Renal pelvis (tissue), 1 donor: ENCODE measurements at regions not wholly inside any gene's neighbourhood (a gene's known extent, or its start where the extent isn't known, plus 50 kb on each side); places are given as distances from the start of the nearest gene placed in this dataset.

ENCODE experiments used
- DNase-seq: peaks from one replicate; pipeline ENCODE4 v3.0.0-alpha.2; 2013

- no peak for DNase-seq
Observed at GRCh38 chr7:69510114-69510513, 88.2 kb upstream of the AUTS2 start.

- no peak for DNase-seq
Observed at GRCh38 chr7:69515495-69516212, 82.6 kb upstream of the AUTS2 start.

- no peak for DNase-seq
Observed at GRCh38 chr7:69516238-69516820, 81.9 kb upstream of the AUTS2 start.

GRCh38 chr7:69517985-69518704 is 80.1 kb upstream of the AUTS2 start:
- DNase-seq, result no peak

- no peak for DNase-seq
Observed at GRCh38 chr7:69518705-69519077, 79.6 kb upstream of the AUTS2 start.

GRCh38 chr7:69526570-69526969 is 71.7 kb upstream of the AUTS2 start:
- DNase-seq, result no peak

GRCh38 chr7:69527706-69528105 is 70.6 kb upstream of the AUTS2 start:
- no peak for DNase-seq

GRCh38 chr7:69531050-69531449 is 67.2 kb upstream of the AUTS2 start:
- no peak for DNase-seq

GRCh38 chr7:69534461-69535041 is 63.7 kb upstream of the AUTS2 start:
- no peak for DNase-seq

GRCh38 chr7:69537691-69538090 is 60.6 kb upstream of the AUTS2 start:
- no peak for DNase-seq

- DNase-seq, result no peak
Observed at GRCh38 chr7:69539531-69539930, 58.7 kb upstream of the AUTS2 start.

- DNase-seq, result no peak
Observed at GRCh38 chr7:69540287-69540686, 58.0 kb upstream of the AUTS2 start.

- DNase-seq, result peak; percentile 10
Observed at GRCh38 chr7:69541779-69542432, 56.4 kb upstream of the AUTS2 start.

- no peak for DNase-seq
Observed at GRCh38 chr7:69545175-69545574, 53.1 kb upstream of the AUTS2 start.
